HEK293 (cell line): ENCODE measurements at regions not wholly inside any gene's neighbourhood (a gene's known extent, or its start where the extent isn't known, plus 50 kb on each side); places are given as distances from the start of the nearest gene placed in this dataset.

Source experiments
- BCL11A ChIP-seq: fragments of 450-650 bp; formaldehyde crosslinking; IDR thresholded peaks from 2 replicates; pipeline ENCODE4 v1.5.1; 2016; ENCODE audit warnings: low read depth, missing biosample characterization, missing genetic modification characterization
- TCF7L2 ChIP-seq: IDR thresholded peaks from 2 replicates; pipeline ENCODE4 v1.6.1; 2011; ENCODE audit warnings: low read depth, mild to moderate bottlenecking, inconsistent platforms, low read length, moderate library complexity, borderline replicate concordance
- TF ChIP-seq, protein P1 (sequence below): fragments of 450-650 bp; formaldehyde crosslinking; IDR thresholded peaks from 2 replicates; pipeline ENCODE4 v1.5.1; 2016; ENCODE audit warnings: missing biosample characterization, missing genetic modification characterization

DNA sequence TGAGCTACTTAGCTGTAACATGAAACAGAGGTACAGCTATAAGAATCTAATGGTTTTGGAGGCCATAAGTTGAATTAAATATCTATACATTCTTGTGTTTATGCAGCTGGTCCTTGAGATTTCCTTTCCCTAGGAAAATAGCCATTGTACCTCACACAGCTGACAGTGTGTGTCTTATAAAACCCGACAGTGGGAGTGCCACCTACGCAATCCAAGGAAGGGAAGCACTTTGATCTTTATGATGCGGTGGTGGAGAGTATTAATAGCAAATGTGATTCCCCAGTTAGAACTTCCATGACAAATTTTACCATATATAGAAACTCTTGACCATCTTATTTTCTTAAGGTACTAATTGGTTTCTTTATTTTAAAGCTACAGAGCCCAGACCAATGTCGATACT, 149.5 kb downstream of the TMEM200A start:
- TF ChIP-seq, protein P1, sequence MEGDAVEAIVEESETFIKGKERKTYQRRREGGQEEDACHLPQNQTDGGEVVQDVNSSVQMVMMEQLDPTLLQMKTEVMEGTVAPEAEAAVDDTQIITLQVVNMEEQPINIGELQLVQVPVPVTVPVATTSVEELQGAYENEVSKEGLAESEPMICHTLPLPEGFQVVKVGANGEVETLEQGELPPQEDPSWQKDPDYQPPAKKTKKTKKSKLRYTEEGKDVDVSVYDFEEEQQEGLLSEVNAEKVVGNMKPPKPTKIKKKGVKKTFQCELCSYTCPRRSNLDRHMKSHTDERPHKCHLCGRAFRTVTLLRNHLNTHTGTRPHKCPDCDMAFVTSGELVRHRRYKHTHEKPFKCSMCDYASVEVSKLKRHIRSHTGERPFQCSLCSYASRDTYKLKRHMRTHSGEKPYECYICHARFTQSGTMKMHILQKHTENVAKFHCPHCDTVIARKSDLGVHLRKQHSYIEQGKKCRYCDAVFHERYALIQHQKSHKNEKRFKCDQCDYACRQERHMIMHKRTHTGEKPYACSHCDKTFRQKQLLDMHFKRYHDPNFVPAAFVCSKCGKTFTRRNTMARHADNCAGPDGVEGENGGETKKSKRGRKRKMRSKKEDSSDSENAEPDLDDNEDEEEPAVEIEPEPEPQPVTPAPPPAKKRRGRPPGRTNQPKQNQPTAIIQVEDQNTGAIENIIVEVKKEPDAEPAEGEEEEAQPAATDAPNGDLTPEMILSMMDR, result no peak
- TF ChIP-seq BCL11A (tag by site-specific recombination), result no peak
- no peak for TF ChIP-seq TCF7L2
